Liver (tissue), 8 donors: ENCODE measurements at regions not wholly inside any gene's neighbourhood (a gene's known extent, or its start where the extent isn't known, plus 50 kb on each side); places are given as distances from the start of the nearest gene placed in this dataset.

Experiments used
- DNase-seq: peaks from one replicate; pipeline ENCODE4 v3.0.0-alpha.2; 2017; ENCODE audit warnings: low spot score
- H3K27ac ChIP-seq, 2 donors: one replicate each; pipeline ENCODE4 v1.7.0; 2013; ENCODE audit warnings: inconsistent platforms in 2 of 2, low read length in 2 of 2, control low read depth in 1 of 2, low read depth in 1 of 2, mild to moderate bottlenecking in 1 of 2
- H3K27me3 ChIP-seq, 4 donors: one replicate each; pipeline versions ENCODE4 v1.6.1 to v1.7.0; 2013; ENCODE audit warnings: low read length in 3 of 4, inconsistent platforms in 1 of 4, mild to moderate bottlenecking in 1 of 4, moderate library complexity in 1 of 4; ENCODE audit not compliant: control insufficient read depth in 4 of 4, insufficient read depth in 4 of 4
- H3K36me3 ChIP-seq, 4 donors: one replicate each; pipeline versions ENCODE4 v1.6.1 to v1.7.0; 2013; ENCODE audit warnings: low read length in 3 of 4, mild to moderate bottlenecking in 3 of 4, low read depth in 1 of 4, moderate library complexity in 1 of 4; ENCODE audit not compliant: control insufficient read depth in 4 of 4, insufficient read depth in 3 of 4
- H3K4me1 ChIP-seq, 4 donors: one replicate each; pipeline versions ENCODE4 v1.6.1 to v1.7.0; 2013; ENCODE audit warnings: low read length in 3 of 4, mild to moderate bottlenecking in 3 of 4, moderate library complexity in 1 of 4; ENCODE audit not compliant: control insufficient read depth in 4 of 4, insufficient read depth in 4 of 4
- H3K4me3 ChIP-seq, 3 donors: one replicate each; pipeline versions ENCODE4 v1.6.1 to v1.7.0; 2013; ENCODE audit warnings: low read length in 3 of 3, control low read depth in 1 of 3, low read depth in 1 of 3, mild to moderate bottlenecking in 1 of 3
- H3K9ac ChIP-seq, 2 donors: one replicate each; pipeline ENCODE4 v1.7.0; 2013; ENCODE audit warnings: low read length in 2 of 2, mild to moderate bottlenecking in 2 of 2, moderate library complexity in 2 of 2, control low read depth in 1 of 2, low read depth in 1 of 2
- H3K9me3 ChIP-seq, 4 donors: one replicate each; pipeline versions ENCODE4 v1.6.1 to v1.7.0; 2013; ENCODE audit warnings: low read length in 3 of 4; ENCODE audit not compliant: control insufficient read depth in 4 of 4
- EGR1 ChIP-seq, 2 donors: IDR thresholded peaks; 2 replicates each; pipeline ENCODE4 v1.6.1; 2016 to 2018; ENCODE audit warnings: antibody characterized with exemption in 2 of 2, low read depth in 2 of 2
- FOXA1 ChIP-seq: IDR thresholded peaks from 2 replicates; pipeline ENCODE4 v1.6.1; 2016; ENCODE audit warnings: antibody characterized with exemption
- GABPA ChIP-seq, 2 donors: IDR thresholded peaks in 1 of 2; conservative IDR thresholded peaks in 1 of 2; 2 replicates each; pipeline ENCODE4 v1.6.1; 2016; ENCODE audit warnings: antibody characterized with exemption in 2 of 2, mild to moderate bottlenecking in 1 of 2, moderate library complexity in 1 of 2
- HNF4A ChIP-seq, 2 donors: conservative IDR thresholded peaks; 2 replicates each; pipeline ENCODE4 v1.6.1; 2016; ENCODE audit warnings: antibody characterized with exemption in 2 of 2, mild to moderate bottlenecking in 2 of 2
- HNF4G ChIP-seq: IDR thresholded peaks from 2 replicates; pipeline ENCODE4 v1.6.1; 2016; ENCODE audit warnings: antibody characterized with exemption
- JUND ChIP-seq, 2 donors: IDR thresholded peaks; 2 replicates each; pipeline ENCODE4 v1.6.1; 2016; ENCODE audit warnings: antibody characterized with exemption in 2 of 2
- NR2F2 ChIP-seq: IDR thresholded peaks from 2 replicates; pipeline ENCODE4 v1.6.1; 2016; ENCODE audit warnings: antibody characterized with exemption
- RAD21 ChIP-seq, 2 donors: IDR thresholded peaks; 2 replicates each; pipeline ENCODE4 v1.6.1; 2016; ENCODE audit warnings: antibody characterized with exemption in 2 of 2, mild to moderate bottlenecking in 2 of 2
- RXRA ChIP-seq, 2 donors: IDR thresholded peaks; 2 replicates each; pipeline ENCODE4 v1.6.1; 2017 to 2018; ENCODE audit warnings: antibody characterized with exemption in 2 of 2, mild to moderate bottlenecking in 1 of 2
- SP1 ChIP-seq: IDR thresholded peaks from 2 replicates; pipeline ENCODE4 v1.6.1; 2018; ENCODE audit warnings: antibody characterized with exemption, mild to moderate bottlenecking
- TAF1 ChIP-seq: conservative IDR thresholded peaks from 2 replicates; pipeline ENCODE4 v1.6.1; 2016; ENCODE audit warnings: antibody characterized with exemption, mild to moderate bottlenecking
- WGBS: extraction: QIAGEN DNeasy Blood & Tissue Kit; methylation state at CpG from one replicate; pipeline ENCODE4 v1.1.7; 2013; 5-methylcytosine and 5-hydroxymethylcytosine counted together
- TF ChIP-seq, protein P1 (sequence below): fragments of 150-350 bp; IDR thresholded peaks from 2 replicates; pipeline ENCODE4 v1.5.1; 2017; ENCODE audit warnings: improper control_type of control experiment, low read depth, low read length; ENCODE audit not compliant: missing input control
- TF ChIP-seq, protein P2 (sequence below): IDR thresholded peaks from 2 replicates; pipeline ENCODE4 v1.6.1; 2016; ENCODE audit warnings: antibody characterized with exemption
- TF ChIP-seq, protein P3 (sequence below): IDR thresholded peaks from 2 replicates; pipeline ENCODE4 v1.6.1; 2016; ENCODE audit warnings: antibody characterized with exemption, mild to moderate bottlenecking
- donor health status: healthy.
- donor health status: healthy.
- donor health status: healthy.
- donor health status: healthy.
- donor health status: healthy.

DNA sequence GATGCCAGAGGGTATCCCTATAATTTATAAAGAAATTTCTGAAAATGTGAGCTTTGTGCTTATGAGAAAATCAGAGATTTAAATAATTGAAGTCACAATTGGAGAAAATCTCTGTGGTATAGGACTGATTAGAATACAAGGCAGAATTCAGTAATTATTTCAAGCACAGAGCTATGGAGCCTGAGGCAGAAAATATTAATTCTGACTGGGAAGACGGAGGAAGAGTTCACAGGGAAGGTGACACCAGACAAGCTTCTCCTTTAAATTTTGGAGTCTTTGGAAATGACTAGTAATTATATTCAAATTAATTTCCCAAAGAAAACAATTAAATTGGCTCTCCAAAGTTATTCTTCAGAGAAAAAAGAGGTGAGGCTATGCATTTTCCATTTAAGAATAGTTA lies 121.5 kb downstream of the CHRM3 start (continued):
- TF ChIP-seq, protein P1, sequence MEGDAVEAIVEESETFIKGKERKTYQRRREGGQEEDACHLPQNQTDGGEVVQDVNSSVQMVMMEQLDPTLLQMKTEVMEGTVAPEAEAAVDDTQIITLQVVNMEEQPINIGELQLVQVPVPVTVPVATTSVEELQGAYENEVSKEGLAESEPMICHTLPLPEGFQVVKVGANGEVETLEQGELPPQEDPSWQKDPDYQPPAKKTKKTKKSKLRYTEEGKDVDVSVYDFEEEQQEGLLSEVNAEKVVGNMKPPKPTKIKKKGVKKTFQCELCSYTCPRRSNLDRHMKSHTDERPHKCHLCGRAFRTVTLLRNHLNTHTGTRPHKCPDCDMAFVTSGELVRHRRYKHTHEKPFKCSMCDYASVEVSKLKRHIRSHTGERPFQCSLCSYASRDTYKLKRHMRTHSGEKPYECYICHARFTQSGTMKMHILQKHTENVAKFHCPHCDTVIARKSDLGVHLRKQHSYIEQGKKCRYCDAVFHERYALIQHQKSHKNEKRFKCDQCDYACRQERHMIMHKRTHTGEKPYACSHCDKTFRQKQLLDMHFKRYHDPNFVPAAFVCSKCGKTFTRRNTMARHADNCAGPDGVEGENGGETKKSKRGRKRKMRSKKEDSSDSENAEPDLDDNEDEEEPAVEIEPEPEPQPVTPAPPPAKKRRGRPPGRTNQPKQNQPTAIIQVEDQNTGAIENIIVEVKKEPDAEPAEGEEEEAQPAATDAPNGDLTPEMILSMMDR, result no peak
- no peak for TF ChIP-seq TAF1

DNA sequence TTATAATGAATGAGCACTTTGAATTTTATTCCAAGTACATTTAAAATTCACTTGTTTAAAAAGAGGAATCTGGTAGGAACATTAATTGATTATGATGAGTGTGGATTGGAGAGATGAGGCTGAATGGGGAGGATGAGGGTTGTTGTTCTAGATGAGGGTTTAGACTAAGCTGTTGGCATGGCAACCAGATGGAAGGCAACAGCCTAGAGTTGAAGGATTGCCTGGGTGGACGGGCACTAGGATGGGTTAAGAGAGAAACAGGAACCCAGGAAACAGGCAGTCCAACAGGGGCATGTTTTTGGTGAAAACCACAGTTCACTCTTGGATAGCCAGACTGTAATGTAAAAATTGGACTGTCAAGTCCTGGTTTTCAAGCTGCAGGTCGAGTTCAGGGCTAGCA lies 125.5 kb downstream of the CHRM3 start:
- Histone ChIP-seq H3K36me3 (no peaks in the 10 kb centered on the region), H3K9ac (no peak overlapping the region), H3K9me3 (peaks cover 0 to 4% (median 0%) of the 10 kb centered on the region in 4 donors), H3K27me3 (no peaks in the 10 kb centered on the region), H3K4me3 (no peak overlapping the region), H3K4me1 (no peaks in the 10 kb centered on the region), H3K27ac (no peak overlapping the region)
- TF ChIP-seq, protein P1, result no peak
- no peak for TF ChIP-seq SP1
- TF ChIP-seq TAF1, result no peak
- TF ChIP-seq HNF4G, result no peak
- no peak for TF ChIP-seq JUND (IDR thresholded peaks at IDR 0.05)
- TF ChIP-seq RXRA (IDR thresholded peaks at IDR 0.05), result no peak
- no peak for TF ChIP-seq RAD21 (IDR thresholded peaks at IDR 0.05)
- no peak for TF ChIP-seq HNF4A (conservative IDR thresholded peaks at IDR 0.05)
- TF ChIP-seq, protein P2, sequence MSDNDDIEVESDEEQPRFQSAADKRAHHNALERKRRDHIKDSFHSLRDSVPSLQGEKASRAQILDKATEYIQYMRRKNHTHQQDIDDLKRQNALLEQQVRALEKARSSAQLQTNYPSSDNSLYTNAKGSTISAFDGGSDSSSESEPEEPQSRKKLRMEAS, result no peak
- TF ChIP-seq, protein P3, sequence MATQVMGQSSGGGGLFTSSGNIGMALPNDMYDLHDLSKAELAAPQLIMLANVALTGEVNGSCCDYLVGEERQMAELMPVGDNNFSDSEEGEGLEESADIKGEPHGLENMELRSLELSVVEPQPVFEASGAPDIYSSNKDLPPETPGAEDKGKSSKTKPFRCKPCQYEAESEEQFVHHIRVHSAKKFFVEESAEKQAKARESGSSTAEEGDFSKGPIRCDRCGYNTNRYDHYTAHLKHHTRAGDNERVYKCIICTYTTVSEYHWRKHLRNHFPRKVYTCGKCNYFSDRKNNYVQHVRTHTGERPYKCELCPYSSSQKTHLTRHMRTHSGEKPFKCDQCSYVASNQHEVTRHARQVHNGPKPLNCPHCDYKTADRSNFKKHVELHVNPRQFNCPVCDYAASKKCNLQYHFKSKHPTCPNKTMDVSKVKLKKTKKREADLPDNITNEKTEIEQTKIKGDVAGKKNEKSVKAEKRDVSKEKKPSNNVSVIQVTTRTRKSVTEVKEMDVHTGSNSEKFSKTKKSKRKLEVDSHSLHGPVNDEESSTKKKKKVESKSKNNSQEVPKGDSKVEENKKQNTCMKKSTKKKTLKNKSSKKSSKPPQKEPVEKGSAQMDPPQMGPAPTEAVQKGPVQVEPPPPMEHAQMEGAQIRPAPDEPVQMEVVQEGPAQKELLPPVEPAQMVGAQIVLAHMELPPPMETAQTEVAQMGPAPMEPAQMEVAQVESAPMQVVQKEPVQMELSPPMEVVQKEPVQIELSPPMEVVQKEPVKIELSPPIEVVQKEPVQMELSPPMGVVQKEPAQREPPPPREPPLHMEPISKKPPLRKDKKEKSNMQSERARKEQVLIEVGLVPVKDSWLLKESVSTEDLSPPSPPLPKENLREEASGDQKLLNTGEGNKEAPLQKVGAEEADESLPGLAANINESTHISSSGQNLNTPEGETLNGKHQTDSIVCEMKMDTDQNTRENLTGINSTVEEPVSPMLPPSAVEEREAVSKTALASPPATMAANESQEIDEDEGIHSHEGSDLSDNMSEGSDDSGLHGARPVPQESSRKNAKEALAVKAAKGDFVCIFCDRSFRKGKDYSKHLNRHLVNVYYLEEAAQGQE, result no peak
- TF ChIP-seq GABPA (IDR thresholded peaks at IDR 0.05 in 1 of 2, conservative IDR thresholded peaks at IDR 0.05 in 1 of 2), result no peak
- no peak for TF ChIP-seq FOXA1
- no peak for TF ChIP-seq NR2F2
- DNase-seq, result no peak
- 43% methylated on average over 2 of the region's 2 CpGs for WGBS

DNA sequence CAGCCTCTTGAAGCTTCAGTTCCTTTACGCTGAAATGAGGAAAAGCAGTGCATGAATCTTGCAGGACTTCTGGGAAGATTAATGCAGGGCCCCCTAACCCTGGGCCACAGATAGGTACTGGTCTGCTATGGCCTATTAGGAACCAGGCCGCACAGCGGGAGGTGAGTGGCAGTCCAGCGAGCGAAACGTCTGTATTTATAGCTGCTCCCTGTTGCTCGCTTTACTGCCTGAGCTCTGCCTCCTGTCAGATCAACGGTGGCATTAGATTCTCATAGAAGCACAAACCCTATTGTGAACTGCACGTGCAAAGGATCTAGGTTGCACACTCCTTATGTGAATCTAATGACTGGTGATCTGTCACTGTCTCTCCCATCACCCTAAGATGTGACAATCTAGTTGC lies 130.2 kb downstream of the CHRM3 start:
- no peaks in the 10 kb centered on the region for H3K36me3 ChIP-seq
- no peak for DNase-seq
- H3K27ac ChIP-seq, result no peak overlapping the region
- no peak for TF ChIP-seq EGR1 (IDR thresholded peaks at IDR 0.05; ENCODE audit: low read depth in 2 of 2)
- TF ChIP-seq NR2F2, result no peak
- TF ChIP-seq GABPA (IDR thresholded peaks at IDR 0.05 in 1 of 2, conservative IDR thresholded peaks at IDR 0.05 in 1 of 2), result no peak
- TF ChIP-seq, protein P2, result no peak
- no peak for TF ChIP-seq HNF4A (conservative IDR thresholded peaks at IDR 0.05)
- TF ChIP-seq, protein P3, result no peak
- no peak for TF ChIP-seq RXRA (IDR thresholded peaks at IDR 0.05)
- TF ChIP-seq TAF1, result no peak
- H3K9ac ChIP-seq, result no peak overlapping the region
- no peaks in the 10 kb centered on the region for H3K9me3 ChIP-seq
- WGBS, result 75% methylated on average over 9 of the region's 9 CpGs
- no peaks in the 10 kb centered on the region for H3K27me3 ChIP-seq
- no peaks in the 10 kb centered on the region for H3K4me1 ChIP-seq
- no peak overlapping the region for H3K4me3 ChIP-seq
